Trophoblast cell (in vitro differentiated cells and primary cell): ENCODE measurements at regions not wholly inside any gene's neighbourhood (a gene's known extent, or its start where the extent isn't known, plus 50 kb on each side); places are given as distances from the start of the nearest gene placed in this dataset.

Experiments
- DNase-seq, 2 donors: peaks; one replicate each; pipeline ENCODE4 v3.0.0-alpha.2; 2016
- H2AFZ ChIP-seq: 2 replicates; pipeline ENCODE4 v1.6.1; 2013; ENCODE audit warnings: low read length, moderate library complexity, mild to moderate bottlenecking; ENCODE audit not compliant: insufficient read depth, poor library complexity
- H2AK5ac ChIP-seq: 2 replicates; pipeline ENCODE4 v1.6.1; 2013; ENCODE audit warnings: mild to moderate bottlenecking, low read length
- H2BK120ac ChIP-seq: 2 replicates; pipeline ENCODE4 v1.6.1; 2013; ENCODE audit warnings: low read length, mild to moderate bottlenecking, moderate library complexity; ENCODE audit not compliant: insufficient read depth, poor library complexity
- H2BK12ac ChIP-seq: 2 replicates; pipeline ENCODE4 v1.6.1; 2013; ENCODE audit warnings: mild to moderate bottlenecking, low read length, moderate library complexity
- H2BK5ac ChIP-seq: 2 replicates; pipeline ENCODE4 v1.6.1; 2013; ENCODE audit warnings: low read length, low read depth, moderate library complexity, mild to moderate bottlenecking; ENCODE audit not compliant: poor library complexity
- H3K14ac ChIP-seq: 2 replicates; pipeline ENCODE4 v1.6.1; 2013; ENCODE audit warnings: mild to moderate bottlenecking, low read length
- H3K18ac ChIP-seq: 2 replicates; pipeline ENCODE4 v1.6.1; 2013; ENCODE audit warnings: mild to moderate bottlenecking, low read length
- H3K23ac ChIP-seq: 2 replicates; pipeline ENCODE4 v1.6.1; 2013; ENCODE audit warnings: low read length
- H3K27ac ChIP-seq: 2 replicates; pipeline ENCODE4 v1.5.1; 2013; ENCODE audit warnings: low read depth, mild to moderate bottlenecking, inconsistent platforms, low read length, moderate library complexity
- H3K27me3 ChIP-seq: 2 replicates; pipeline ENCODE4 v1.6.1; 2013; ENCODE audit warnings: inconsistent platforms, mild to moderate bottlenecking, low read length, moderate library complexity; ENCODE audit not compliant: insufficient read depth
- H3K36me3 ChIP-seq, 2 experiments: 1 replicate in 1 of 2; 2 replicates in 1 of 2; pipeline ENCODE4 v1.6.1; 2013; ENCODE audit warnings: low read length in 2 of 2, mild to moderate bottlenecking in 2 of 2, moderate library complexity in 1 of 2; ENCODE audit not compliant: insufficient read depth in 2 of 2, control insufficient read depth in 1 of 2
- H3K4ac ChIP-seq: 2 replicates; pipeline ENCODE4 v1.6.1; 2013; ENCODE audit warnings: low read depth, mild to moderate bottlenecking, low read length, moderate library complexity
- H3K4me1 ChIP-seq, 2 experiments: 1 replicate in 1 of 2; 2 replicates in 1 of 2; pipeline ENCODE4 v1.6.1; 2013; ENCODE audit warnings: low read length in 2 of 2, mild to moderate bottlenecking in 2 of 2, moderate library complexity in 1 of 2; ENCODE audit not compliant: insufficient read depth in 2 of 2, control insufficient read depth in 1 of 2
- H3K4me2 ChIP-seq: 2 replicates; pipeline ENCODE4 v1.6.1; 2013; ENCODE audit warnings: inconsistent platforms, mild to moderate bottlenecking, low read length, moderate library complexity
- H3K4me3 ChIP-seq: 2 replicates; pipeline ENCODE4 v1.5.1; 2013; ENCODE audit warnings: mild to moderate bottlenecking, low read depth, low read length, inconsistent platforms
- H3K79me1 ChIP-seq: one replicate; pipeline ENCODE4 v1.6.1; 2013; ENCODE audit warnings: low read length
- H3K79me2 ChIP-seq: 2 replicates; pipeline ENCODE4 v1.6.1; 2013; ENCODE audit warnings: low read length, mild to moderate bottlenecking; ENCODE audit not compliant: control insufficient read depth, insufficient read depth, poor library complexity
- H3K9ac ChIP-seq: 2 replicates; pipeline ENCODE4 v1.6.1; 2013; ENCODE audit warnings: mild to moderate bottlenecking, low read length
- H3K9me3 ChIP-seq: 2 replicates; pipeline ENCODE4 v1.6.1; 2013; ENCODE audit warnings: low read depth, mild to moderate bottlenecking, control low read depth, inconsistent platforms, low read length; ENCODE audit not compliant: insufficient read depth
- H4K12ac ChIP-seq: 2 replicates; pipeline ENCODE4 v1.6.1; 2013; ENCODE audit warnings: low read depth, mild to moderate bottlenecking, low read length, moderate library complexity
- H4K8ac ChIP-seq: 2 replicates; pipeline ENCODE4 v1.6.1; 2013; ENCODE audit warnings: low read depth, mild to moderate bottlenecking, low read length, moderate library complexity
- H4K91ac ChIP-seq: one replicate; pipeline ENCODE4 v1.6.1; 2013; ENCODE audit warnings: low read depth, mild to moderate bottlenecking, low read length, moderate library complexity
- WGBS: extraction: QIAGEN DNeasy Blood & Tissue Kit; methylation state at CpG from one replicate; pipeline ENCODE4 v1.1.7; 2013; ENCODE audit warnings: missing lambda C conversion rate; ENCODE audit not compliant: insufficient read length, insufficient coverage; ENCODE audit errors: extremely low coverage; 5-methylcytosine and 5-hydroxymethylcytosine counted together

- Histone ChIP-seq H4K12ac (no peak overlapping the region), H3K18ac (no peak overlapping the region), H2AK5ac (no peak overlapping the region), H3K4me3 (no peak overlapping the region), H3K9me3 (peaks cover 3% of the 10 kb centered on the region), H3K27ac (no peak overlapping the region), H3K14ac (no peak overlapping the region), H3K4ac (no peak overlapping the region), H2AFZ (no peak overlapping the region), H3K79me2 (peaks cover 3% of the 10 kb centered on the region), H2BK120ac (no peak overlapping the region), H3K23ac (no peak overlapping the region), H3K9ac (no peak overlapping the region), H4K8ac (no peak overlapping the region), H3K4me1 (peaks cover 0 to 5% of the 10 kb centered on the region in 2 experiments), H2BK5ac (no peak overlapping the region), H3K27me3 (no peaks in the 10 kb centered on the region), H2BK12ac (no peak overlapping the region), H3K79me1 (peaks cover 6% of the 10 kb centered on the region), H3K36me3 (no peaks in the 10 kb centered on the region), H3K4me2 (no peak overlapping the region), H4K91ac (no peak overlapping the region)
- WGBS: no CpG with 5 or more reads among the region's 2 CpGs
- no peak for DNase-seq
Observed at GRCh38 chr5:61622156-61622555, 290.1 kb downstream of the ZSWIM6 start.

DNA sequence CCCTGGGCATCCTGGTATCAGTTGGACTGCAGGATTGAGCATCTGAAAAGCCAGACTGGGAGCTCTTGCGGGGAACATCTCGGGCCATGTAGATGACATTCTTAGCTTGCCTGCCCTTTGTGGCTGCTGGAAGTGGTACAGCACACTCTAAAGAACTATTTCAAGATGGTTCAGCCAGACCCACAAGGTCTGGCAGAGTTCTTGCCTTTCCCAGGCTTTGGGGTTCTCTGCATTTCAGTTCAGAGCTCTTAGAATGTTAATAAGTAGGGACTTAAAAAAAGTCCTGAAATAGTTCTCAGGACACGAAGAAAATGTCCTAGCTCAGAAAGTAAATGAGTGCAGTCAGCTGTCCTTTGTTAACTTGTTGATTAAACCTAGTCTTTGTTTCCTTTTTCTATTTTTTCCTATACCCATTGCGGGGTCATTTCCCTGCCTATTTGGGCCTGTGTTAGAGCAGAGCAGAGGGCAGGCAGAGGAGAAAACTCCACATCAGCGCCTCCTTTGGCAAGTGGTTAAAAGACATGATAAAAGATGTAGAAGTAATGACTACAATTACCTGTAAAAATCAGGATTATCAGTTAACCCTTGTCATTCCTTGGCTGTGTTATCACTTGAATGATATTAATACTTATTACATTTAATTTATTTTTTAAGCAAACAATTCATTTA is 291.5 kb downstream of the ZSWIM6 start:
- no peak for DNase-seq
- Histone ChIP-seq H3K9ac (no peak overlapping the region), H3K27me3 (no peaks in the 10 kb centered on the region), H3K36me3 (no peaks in the 10 kb centered on the region), H2BK5ac (no peak overlapping the region), H2BK120ac (no peak overlapping the region), H3K14ac (no peak overlapping the region), H3K23ac (no peak overlapping the region), H3K4me1 (peaks cover 0 to 5% of the 10 kb centered on the region in 2 experiments), H3K27ac (no peak overlapping the region), H2AK5ac (no peak overlapping the region), H4K12ac (no peak overlapping the region), H3K18ac (no peak overlapping the region), H3K4me3 (no peak overlapping the region), H3K4me2 (no peak overlapping the region), H2BK12ac (no peak overlapping the region), H3K9me3 (peaks cover 3% of the 10 kb centered on the region), H3K4ac (no peak overlapping the region), H4K8ac (no peak overlapping the region), H2AFZ (no peak overlapping the region), H4K91ac (no peak overlapping the region), H3K79me2 (peaks cover 3% of the 10 kb centered on the region), H3K79me1 (peaks cover 6% of the 10 kb centered on the region)
- WGBS: no CpG with 5 or more reads among the region's 5 CpGs

GRCh38 chr5:61624553-61625136 is 292.6 kb downstream of the ZSWIM6 start:
- no peak overlapping the region for H2BK120ac ChIP-seq
- no peak overlapping the region for H2BK12ac ChIP-seq
- H2AFZ ChIP-seq: no peak overlapping the region
- no peak overlapping the region for H3K4me3 ChIP-seq
- H3K18ac ChIP-seq: no peak overlapping the region
- H4K12ac ChIP-seq: no peak overlapping the region
- H3K4me1 ChIP-seq: peaks cover 0 to 5% of the 10 kb centered on the region in 2 experiments
- H3K27me3 ChIP-seq: no peaks in the 10 kb centered on the region
- peaks cover 3% of the 10 kb centered on the region for H3K9me3 ChIP-seq
- H3K79me1 ChIP-seq: peaks cover 6% of the 10 kb centered on the region
- H2AK5ac ChIP-seq: no peak overlapping the region
- H3K4ac ChIP-seq: no peak overlapping the region
- H3K4me2 ChIP-seq: peak overlapping the region; percentile 90
- no peak for DNase-seq
- H4K91ac ChIP-seq: no peak overlapping the region
- H3K79me2 ChIP-seq: peaks cover 3% of the 10 kb centered on the region
- no peak overlapping the region for H2BK5ac ChIP-seq
- no peak overlapping the region for H4K8ac ChIP-seq
- H3K9ac ChIP-seq: no peak overlapping the region
- no peak overlapping the region for H3K14ac ChIP-seq
- no peak overlapping the region for H3K27ac ChIP-seq
- H3K23ac ChIP-seq: no peak overlapping the region
- no peaks in the 10 kb centered on the region for H3K36me3 ChIP-seq
- WGBS: no CpG with 5 or more reads among the region's 3 CpGs

GRCh38 chr5:61625137-61625561 is 293.1 kb downstream of the ZSWIM6 start:
- no peak overlapping the region for H3K4ac ChIP-seq
- no peaks in the 10 kb centered on the region for H3K36me3 ChIP-seq
- H2BK12ac ChIP-seq: no peak overlapping the region
- H3K79me1 ChIP-seq: peaks cover 6% of the 10 kb centered on the region
- peaks cover 3% of the 10 kb centered on the region for H3K79me2 ChIP-seq
- no peak overlapping the region for H3K23ac ChIP-seq
- no peak overlapping the region for H2AFZ ChIP-seq
- no peak overlapping the region for H4K8ac ChIP-seq
- peaks cover 3% of the 10 kb centered on the region for H3K9me3 ChIP-seq
- no peak overlapping the region for H4K12ac ChIP-seq
- no peak overlapping the region for H3K18ac ChIP-seq
- H3K27ac ChIP-seq: no peak overlapping the region
- no peaks in the 10 kb centered on the region for H3K27me3 ChIP-seq
- H3K4me1 ChIP-seq: peaks cover 0 to 5% of the 10 kb centered on the region in 2 experiments
- no peak overlapping the region for H4K91ac ChIP-seq
- peak overlapping the region; percentile 67 for H3K9ac ChIP-seq
- DNase-seq: no peak
- H2AK5ac ChIP-seq: no peak overlapping the region
- no CpG with 5 or more reads among the region's 11 CpGs for WGBS
- H3K4me2 ChIP-seq: peak overlapping the region; percentile 90
- H3K14ac ChIP-seq: no peak overlapping the region
- H2BK120ac ChIP-seq: no peak overlapping the region
- H3K4me3 ChIP-seq: no peak overlapping the region
- no peak overlapping the region for H2BK5ac ChIP-seq
